ENCODE measurements at regions not wholly inside any gene's neighbourhood (a gene's known extent, or its start where the extent isn't known, plus 50 kb on each side); places are given as distances from the start of the nearest gene placed in this dataset.

GRCh38 chr13:72071713-72072112 lies 204.7 kb upstream of the DACH1 start:
- intact Hi-C loops (cut with micrococcal nuclease): no loop called here
- H3K27ac Mint-ChIP-seq: no peak overlapping the region
- Histone ChIP-seq H3K27ac (ENCODE audit: low read depth in 1 of 2, low read length in 2 of 2) (no peak overlapping the region), H4K20me1 (ENCODE audit: insufficient read depth, low read length) (no peaks in the 10 kb centered on the region), H3K9ac (ENCODE audit: insufficient read depth, low read length, poor library complexity, severe bottlenecking) (no peak overlapping the region), H3K27me3 (ENCODE audit: control insufficient read depth in 2 of 2, insufficient read depth in 2 of 2, low read length in 2 of 2) (no peaks in the 10 kb centered on the region), H3K79me2 (ENCODE audit: insufficient read depth, low read length) (no peaks in the 10 kb centered on the region), H3K36me3 (replicated peaks in 1 of 2; ENCODE audit: control insufficient read depth in 1 of 2, insufficient read depth in 2 of 2, low read length in 2 of 2) (no peaks in the 10 kb centered on the region), H3K4me1 (ENCODE audit: control insufficient read depth in 1 of 2, insufficient read depth in 2 of 2, low read length in 2 of 2) (no peaks in the 10 kb centered on the region), H3K4me2 (replicated peaks; ENCODE audit: extremely low read depth, low read length, poor library complexity, severe bottlenecking) (no peak overlapping the region), H3K9me3 (replicated peaks in 1 of 2; ENCODE audit: control insufficient read depth in 1 of 2, insufficient read depth in 1 of 2, low read length in 2 of 2) (no peaks in the 10 kb centered on the region), H2AFZ (ENCODE audit: insufficient read depth, low read depth, low read length, poor library complexity, severe bottlenecking) (no peak overlapping the region), H3K4me3 (replicated peaks in 1 of 3; ENCODE audit: low read depth in 2 of 3, low read length in 3 of 3) (no peak overlapping the region)
- H3K9me3 Mint-ChIP-seq: peaks cover 0 to 4% (median 2%) of the 10 kb centered on the region in 7 donors
- no peaks in the 10 kb centered on the region for H3K4me1 Mint-ChIP-seq
- TF ChIP-seq, protein P1, sequence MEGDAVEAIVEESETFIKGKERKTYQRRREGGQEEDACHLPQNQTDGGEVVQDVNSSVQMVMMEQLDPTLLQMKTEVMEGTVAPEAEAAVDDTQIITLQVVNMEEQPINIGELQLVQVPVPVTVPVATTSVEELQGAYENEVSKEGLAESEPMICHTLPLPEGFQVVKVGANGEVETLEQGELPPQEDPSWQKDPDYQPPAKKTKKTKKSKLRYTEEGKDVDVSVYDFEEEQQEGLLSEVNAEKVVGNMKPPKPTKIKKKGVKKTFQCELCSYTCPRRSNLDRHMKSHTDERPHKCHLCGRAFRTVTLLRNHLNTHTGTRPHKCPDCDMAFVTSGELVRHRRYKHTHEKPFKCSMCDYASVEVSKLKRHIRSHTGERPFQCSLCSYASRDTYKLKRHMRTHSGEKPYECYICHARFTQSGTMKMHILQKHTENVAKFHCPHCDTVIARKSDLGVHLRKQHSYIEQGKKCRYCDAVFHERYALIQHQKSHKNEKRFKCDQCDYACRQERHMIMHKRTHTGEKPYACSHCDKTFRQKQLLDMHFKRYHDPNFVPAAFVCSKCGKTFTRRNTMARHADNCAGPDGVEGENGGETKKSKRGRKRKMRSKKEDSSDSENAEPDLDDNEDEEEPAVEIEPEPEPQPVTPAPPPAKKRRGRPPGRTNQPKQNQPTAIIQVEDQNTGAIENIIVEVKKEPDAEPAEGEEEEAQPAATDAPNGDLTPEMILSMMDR (IDR thresholded peaks at IDR 0.05): no peak
- H3K27me3 Mint-ChIP-seq (ENCODE audit: low read depth in 3 of 3): no peaks in the 10 kb centered on the region
- no peaks in the 10 kb centered on the region for H3K36me3 Mint-ChIP-seq
- no peak overlapping the region for H3K4me3 Mint-ChIP-seq
- no peak for DNase-seq
- no CpG with 5 or more reads among the region's 4 CpGs for WGBS (ENCODE audit: insufficient coverage)

DNA sequence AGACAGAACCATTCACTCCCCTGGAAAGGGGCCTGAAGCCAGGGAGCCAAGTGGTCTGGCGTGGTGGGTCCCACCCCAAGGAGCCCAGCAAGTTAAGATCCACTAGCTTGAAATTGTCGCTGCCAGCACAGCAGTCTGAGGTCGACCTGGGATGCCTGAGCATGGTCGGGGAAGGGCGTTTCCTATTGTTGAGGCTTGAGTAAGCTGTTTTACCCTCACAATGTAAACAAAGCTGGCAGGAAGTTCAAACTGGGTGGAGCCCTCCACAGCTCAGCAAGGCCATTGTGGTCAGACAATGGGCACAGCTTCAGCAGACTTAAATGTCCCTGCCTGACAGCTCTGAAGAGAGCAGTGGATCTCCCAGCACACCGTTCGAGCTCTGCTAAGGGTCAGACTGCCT lies 195.6 kb upstream of the DACH1 start:
- intact Hi-C loops (cut with micrococcal nuclease): no loop called here
- no peaks in the 10 kb centered on the region for H3K36me3 Mint-ChIP-seq

More for the DNA sequence above, 195.6 kb upstream of the DACH1 start:
- Mint-ChIP-seq H3K4me3 (no peak overlapping the region), H3K4me1 (no peaks in the 10 kb centered on the region), H3K27ac (no peak overlapping the region), H3K27me3 (ENCODE audit: low read depth in 3 of 3) (peaks cover 0 to 4% (median 1%) of the 10 kb centered on the region in 3 donors), H3K9me3 (peaks cover 4 to 16% (median 10%) of the 10 kb centered on the region in 7 donors)
- no peaks in the 10 kb centered on the region for H3K79me2 ChIP-seq (ENCODE audit: insufficient read depth, low read length)
- H3K4me3 ChIP-seq (replicated peaks in 1 of 3; ENCODE audit: low read depth in 2 of 3, low read length in 3 of 3): no peak overlapping the region
- H3K4me1 ChIP-seq (ENCODE audit: control insufficient read depth in 1 of 2, insufficient read depth in 2 of 2, low read length in 2 of 2): no peaks in the 10 kb centered on the region
- no peak overlapping the region for H3K4me2 ChIP-seq (replicated peaks; ENCODE audit: extremely low read depth, low read length, poor library complexity, severe bottlenecking)
- no peak overlapping the region for H3K9ac ChIP-seq (ENCODE audit: insufficient read depth, low read length, poor library complexity, severe bottlenecking)
- DNase-seq: no peak
- H3K36me3 ChIP-seq (replicated peaks in 1 of 2; ENCODE audit: control insufficient read depth in 1 of 2, insufficient read depth in 2 of 2, low read length in 2 of 2): no peaks in the 10 kb centered on the region
- TF ChIP-seq, protein P1 (IDR thresholded peaks at IDR 0.05): no peak
- WGBS (ENCODE audit: insufficient coverage): 97% methylated on average over 4 of the region's 7 CpGs
- no peaks in the 10 kb centered on the region for H4K20me1 ChIP-seq (ENCODE audit: insufficient read depth, low read length)
- peaks cover 9 to 14% of the 10 kb centered on the region in 2 donors for H3K9me3 ChIP-seq (replicated peaks in 1 of 2; ENCODE audit: control insufficient read depth in 1 of 2, insufficient read depth in 1 of 2, low read length in 2 of 2)
- H3K27me3 ChIP-seq (ENCODE audit: control insufficient read depth in 2 of 2, insufficient read depth in 2 of 2, low read length in 2 of 2): no peaks in the 10 kb centered on the region
- no peak overlapping the region for H2AFZ ChIP-seq (ENCODE audit: insufficient read depth, low read depth, low read length, poor library complexity, severe bottlenecking)
- H3K27ac ChIP-seq (ENCODE audit: low read depth in 1 of 2, low read length in 2 of 2): no peak overlapping the region

Measured in CD14-positive monocyte (primary cell).